Prostate gland (tissue), 2 donors: ENCODE measurements at regions not wholly inside any gene's neighbourhood (a gene's known extent, or its start where the extent isn't known, plus 50 kb on each side); places are given as distances from the start of the nearest gene placed in this dataset.

Source experiments
- DNase-seq: peaks from one replicate; pipeline ENCODE4 v3.0.0-alpha.2; 2019; ENCODE audit warnings: low spot score
- H3K27ac ChIP-seq, 2 donors: fragments of 200-600 bp; sonication (generic); 2 replicates each; pipeline ENCODE4 v1.5.1; 2017 to 2019
- H3K27me3 ChIP-seq: fragments of 200-600 bp; sonication (generic); replicated peaks from 2 replicates; pipeline ENCODE4 v1.5.1; 2019; ENCODE audit not compliant: insufficient read depth
- H3K36me3 ChIP-seq, 2 donors: fragments of 200-600 bp; sonication (generic); 1 replicate in 1 of 2; 2 replicates in 1 of 2; pipeline versions ENCODE4 v1.5.1 to v1.8.1; 2017 to 2019
- H3K4me1 ChIP-seq: fragments of 200-600 bp; sonication (generic); replicated peaks from 2 replicates; pipeline ENCODE4 v1.5.1; 2019
- H3K4me3 ChIP-seq, 2 donors: fragments of 200-600 bp; sonication (generic); 2 replicates each; pipeline ENCODE4 v1.5.1; 2017 to 2019
- H3K9me3 ChIP-seq: fragments of 200-600 bp; sonication (generic); 2 replicates; pipeline ENCODE4 v1.5.1; 2017
- CTCF ChIP-seq, 4 experiments: fragments of 200-600 bp in 2 of 4; fragments of 450-650 bp in 2 of 4; sonication (generic) in 2 of 4; IDR thresholded peaks; 1 replicate in 3 of 4; 2 replicates in 1 of 4; pipeline ENCODE4 v1.5.1; 2016 to 2019; ENCODE audit warnings: antibody characterized with exemption in 4 of 4, mild to moderate bottlenecking in 2 of 4, moderate library complexity in 2 of 4
- POLR2A ChIP-seq: fragments of 450-650 bp; IDR thresholded peaks from one replicate; pipeline ENCODE4 v1.6.1; 2016; ENCODE audit warnings: antibody characterized with exemption, mild to moderate bottlenecking
- POLR2AphosphoS5 ChIP-seq: sonication (generic); formaldehyde crosslinking; IDR thresholded peaks from one replicate; pipeline ENCODE4 v1.6.1; 2017; ENCODE audit warnings: antibody characterized with exemption
- WGBS: methylation state at CpG from one replicate; pipeline ENCODE4 v1.1.5; 2018; 5-methylcytosine and 5-hydroxymethylcytosine counted together
- intact Hi-C: fragments of 100-400 bp; cut with DNase I; formaldehyde crosslinking; loops from one replicate; pipeline ENCODE4 v1.14.2; 2022

DNA sequence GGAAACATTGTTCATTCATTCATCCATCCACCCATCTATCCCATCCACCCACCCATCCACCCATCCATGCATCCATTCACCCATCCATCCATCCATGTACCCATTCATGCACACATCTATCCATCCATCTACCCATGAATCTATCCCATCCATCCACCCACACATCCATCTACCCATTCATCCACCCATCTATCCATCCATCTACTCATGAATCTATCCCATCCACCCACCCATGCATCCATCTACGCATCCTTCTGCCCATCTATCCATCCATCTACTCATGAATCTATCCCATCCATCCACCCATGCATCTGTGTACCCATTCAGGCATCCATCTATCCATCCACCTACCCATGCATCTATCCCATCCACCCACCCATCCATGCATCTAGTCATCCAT lies 51.6 kb upstream of the URI1 start:
- no peaks in the 10 kb centered on the region for H3K9me3 ChIP-seq
- 97% methylated on average over 1 of the region's 1 CpG for WGBS
- no peak overlapping the region for H3K4me3 ChIP-seq
- TF ChIP-seq POLR2A (no peak), CTCF (IDR thresholded peaks at IDR 0.05) (no peak), POLR2AphosphoS5 (no peak)
- no peak overlapping the region for H3K27ac ChIP-seq
- H3K36me3 ChIP-seq = no peaks in the 10 kb centered on the region
- DNase-seq = no peak
- intact Hi-C loops = no loop called here
- H3K4me1 ChIP-seq = no peaks in the 10 kb centered on the region
- H3K27me3 ChIP-seq = no peaks in the 10 kb centered on the region
